ENCODE measurements at regions not wholly inside any gene's neighbourhood (a gene's known extent, or its start where the extent isn't known, plus 50 kb on each side); places are given as distances from the start of the nearest gene placed in this dataset.

DNA sequence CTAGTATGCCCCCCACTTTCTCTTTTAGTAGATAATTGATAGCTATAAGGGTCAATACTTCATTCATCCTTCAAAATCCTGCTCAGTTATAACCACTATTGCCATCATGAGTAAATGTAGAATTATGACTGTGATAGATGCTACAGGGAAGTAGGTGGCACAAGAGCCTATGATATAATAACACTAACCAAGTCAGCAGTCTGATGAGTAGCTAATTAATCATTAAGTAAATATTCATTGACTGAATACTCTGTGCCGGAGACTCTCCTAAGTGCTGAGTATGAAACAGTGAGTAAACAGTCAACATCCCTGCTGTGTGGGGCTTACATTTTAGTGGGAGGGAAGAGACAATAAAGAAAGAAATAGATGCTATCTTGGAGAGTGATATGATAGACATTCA, 430.3 kb upstream of the ZNF462 start (continued):
- TF ChIP-seq GABPA (IDR thresholded peaks at IDR 0.05 in 1 of 2, conservative IDR thresholded peaks at IDR 0.05 in 1 of 2) = no peak
- TF ChIP-seq NR2F2 (IDR thresholded peaks at IDR 0.05) = no peak
- no peak for TF ChIP-seq EGR1 (IDR thresholded peaks at IDR 0.05; ENCODE audit: low read depth in 2 of 2)

DNA sequence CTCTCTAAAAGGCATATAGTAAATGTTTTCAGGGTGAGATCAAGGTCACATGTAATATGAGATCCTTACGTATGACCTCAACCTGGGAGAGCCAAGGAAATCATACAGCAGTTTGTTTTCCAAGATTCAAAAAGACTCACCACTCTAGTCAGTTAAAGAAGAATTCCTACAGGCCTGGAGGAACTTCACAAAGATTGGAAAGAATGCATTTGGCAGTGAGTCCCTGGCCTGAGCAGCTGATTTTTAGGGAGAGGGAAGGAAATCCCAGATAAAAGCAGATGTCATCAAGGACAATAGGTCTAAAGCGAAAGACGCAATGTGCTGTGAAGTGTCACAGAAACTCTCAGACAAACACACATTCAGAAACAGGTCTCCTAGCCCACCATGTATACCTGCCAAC, 424.0 kb upstream of the ZNF462 start:
- H3K4me3 ChIP-seq (ENCODE audit: low read depth in 1 of 3, low read length in 3 of 3) = no peak overlapping the region
- TF ChIP-seq, protein P1, sequence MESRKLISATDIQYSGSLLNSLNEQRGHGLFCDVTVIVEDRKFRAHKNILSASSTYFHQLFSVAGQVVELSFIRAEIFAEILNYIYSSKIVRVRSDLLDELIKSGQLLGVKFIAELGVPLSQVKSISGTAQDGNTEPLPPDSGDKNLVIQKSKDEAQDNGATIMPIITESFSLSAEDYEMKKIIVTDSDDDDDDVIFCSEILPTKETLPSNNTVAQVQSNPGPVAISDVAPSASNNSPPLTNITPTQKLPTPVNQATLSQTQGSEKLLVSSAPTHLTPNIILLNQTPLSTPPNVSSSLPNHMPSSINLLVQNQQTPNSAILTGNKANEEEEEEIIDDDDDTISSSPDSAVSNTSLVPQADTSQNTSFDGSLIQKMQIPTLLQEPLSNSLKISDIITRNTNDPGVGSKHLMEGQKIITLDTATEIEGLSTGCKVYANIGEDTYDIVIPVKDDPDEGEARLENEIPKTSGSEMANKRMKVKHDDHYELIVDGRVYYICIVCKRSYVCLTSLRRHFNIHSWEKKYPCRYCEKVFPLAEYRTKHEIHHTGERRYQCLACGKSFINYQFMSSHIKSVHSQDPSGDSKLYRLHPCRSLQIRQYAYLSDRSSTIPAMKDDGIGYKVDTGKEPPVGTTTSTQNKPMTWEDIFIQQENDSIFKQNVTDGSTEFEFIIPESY (IDR thresholded peaks at IDR 0.05) = no peak
- TF ChIP-seq RAD21 (IDR thresholded peaks at IDR 0.05) = peak in 1 of 2 donors; percentile 32
- no peak for TF ChIP-seq TAF1 (conservative IDR thresholded peaks at IDR 0.05)
- peak; percentile 79 for TF ChIP-seq NR2F2 (IDR thresholded peaks at IDR 0.05)
- TF ChIP-seq, protein P2, sequence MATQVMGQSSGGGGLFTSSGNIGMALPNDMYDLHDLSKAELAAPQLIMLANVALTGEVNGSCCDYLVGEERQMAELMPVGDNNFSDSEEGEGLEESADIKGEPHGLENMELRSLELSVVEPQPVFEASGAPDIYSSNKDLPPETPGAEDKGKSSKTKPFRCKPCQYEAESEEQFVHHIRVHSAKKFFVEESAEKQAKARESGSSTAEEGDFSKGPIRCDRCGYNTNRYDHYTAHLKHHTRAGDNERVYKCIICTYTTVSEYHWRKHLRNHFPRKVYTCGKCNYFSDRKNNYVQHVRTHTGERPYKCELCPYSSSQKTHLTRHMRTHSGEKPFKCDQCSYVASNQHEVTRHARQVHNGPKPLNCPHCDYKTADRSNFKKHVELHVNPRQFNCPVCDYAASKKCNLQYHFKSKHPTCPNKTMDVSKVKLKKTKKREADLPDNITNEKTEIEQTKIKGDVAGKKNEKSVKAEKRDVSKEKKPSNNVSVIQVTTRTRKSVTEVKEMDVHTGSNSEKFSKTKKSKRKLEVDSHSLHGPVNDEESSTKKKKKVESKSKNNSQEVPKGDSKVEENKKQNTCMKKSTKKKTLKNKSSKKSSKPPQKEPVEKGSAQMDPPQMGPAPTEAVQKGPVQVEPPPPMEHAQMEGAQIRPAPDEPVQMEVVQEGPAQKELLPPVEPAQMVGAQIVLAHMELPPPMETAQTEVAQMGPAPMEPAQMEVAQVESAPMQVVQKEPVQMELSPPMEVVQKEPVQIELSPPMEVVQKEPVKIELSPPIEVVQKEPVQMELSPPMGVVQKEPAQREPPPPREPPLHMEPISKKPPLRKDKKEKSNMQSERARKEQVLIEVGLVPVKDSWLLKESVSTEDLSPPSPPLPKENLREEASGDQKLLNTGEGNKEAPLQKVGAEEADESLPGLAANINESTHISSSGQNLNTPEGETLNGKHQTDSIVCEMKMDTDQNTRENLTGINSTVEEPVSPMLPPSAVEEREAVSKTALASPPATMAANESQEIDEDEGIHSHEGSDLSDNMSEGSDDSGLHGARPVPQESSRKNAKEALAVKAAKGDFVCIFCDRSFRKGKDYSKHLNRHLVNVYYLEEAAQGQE (IDR thresholded peaks at IDR 0.05) = no peak
- no peak for TF ChIP-seq JUND (IDR thresholded peaks at IDR 0.05)
- TF ChIP-seq SP1 (IDR thresholded peaks at IDR 0.05) = no peak
- peaks cover 0 to 2% (median 0%) of the 10 kb centered on the region in 4 donors for H3K4me1 ChIP-seq (ENCODE audit: control insufficient read depth in 4 of 4, insufficient read depth in 4 of 4, low read length in 3 of 4)
- no peak overlapping the region for H3K27ac ChIP-seq (ENCODE audit: low read depth in 1 of 2, low read length in 2 of 2)
- no peak for DNase-seq (ENCODE audit: low spot score)
- WGBS = 78% methylated on average over 3 of the region's 3 CpGs
- no peaks in the 10 kb centered on the region for H3K36me3 ChIP-seq (ENCODE audit: control insufficient read depth in 4 of 4, insufficient read depth in 3 of 4, low read depth in 1 of 4, low read length in 3 of 4)
- peaks cover 0 to 3% (median 0%) of the 10 kb centered on the region in 4 donors for H3K9me3 ChIP-seq (ENCODE audit: control insufficient read depth in 4 of 4, low read length in 3 of 4)
- no peaks in the 10 kb centered on the region for H3K27me3 ChIP-seq (ENCODE audit: control insufficient read depth in 4 of 4, insufficient read depth in 4 of 4, low read length in 3 of 4)
- H3K9ac ChIP-seq (ENCODE audit: low read depth in 1 of 2, low read length in 2 of 2) = no peak overlapping the region

DNA sequence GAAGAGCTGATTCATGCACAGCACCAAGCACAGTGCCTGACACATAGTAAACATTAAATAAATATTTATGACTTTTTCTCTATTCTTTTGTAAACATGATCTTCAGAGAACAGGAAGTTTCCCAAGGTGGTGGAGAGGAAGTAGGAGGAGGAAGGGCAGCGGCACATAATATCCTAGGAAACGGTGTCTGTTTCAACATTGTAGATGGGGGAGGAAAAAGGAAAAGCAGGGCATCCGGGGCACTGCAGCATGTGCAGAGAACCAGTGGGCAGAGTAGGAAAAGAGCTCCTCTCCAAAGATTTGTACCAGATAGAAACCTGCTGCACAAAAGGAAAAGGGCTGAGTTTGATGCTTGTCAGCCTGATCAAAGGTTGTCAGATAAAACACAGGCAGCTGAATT, 421.7 kb upstream of the ZNF462 start:
- WGBS = 75% methylated on average over 3 of the region's 3 CpGs
- Histone ChIP-seq H3K9ac (ENCODE audit: low read depth in 1 of 2, low read length in 2 of 2) (no peak overlapping the region), H3K27me3 (ENCODE audit: control insufficient read depth in 4 of 4, insufficient read depth in 4 of 4, low read length in 3 of 4) (no peaks in the 10 kb centered on the region), H3K9me3 (ENCODE audit: control insufficient read depth in 4 of 4, low read length in 3 of 4) (peaks cover 0 to 3% (median 0%) of the 10 kb centered on the region in 4 donors), H3K4me3 (ENCODE audit: low read depth in 1 of 3, low read length in 3 of 3) (no peak overlapping the region), H3K4me1 (ENCODE audit: control insufficient read depth in 4 of 4, insufficient read depth in 4 of 4, low read length in 3 of 4) (peaks cover 0 to 2% (median 0%) of the 10 kb centered on the region in 4 donors), H3K27ac (ENCODE audit: low read depth in 1 of 2, low read length in 2 of 2) (no peak overlapping the region), H3K36me3 (ENCODE audit: control insufficient read depth in 4 of 4, insufficient read depth in 3 of 4, low read depth in 1 of 4, low read length in 3 of 4) (no peaks in the 10 kb centered on the region)
- no peak for TF ChIP-seq SP1 (IDR thresholded peaks at IDR 0.05)
- no peak for TF ChIP-seq JUND (IDR thresholded peaks at IDR 0.05)
- TF ChIP-seq, protein P3, sequence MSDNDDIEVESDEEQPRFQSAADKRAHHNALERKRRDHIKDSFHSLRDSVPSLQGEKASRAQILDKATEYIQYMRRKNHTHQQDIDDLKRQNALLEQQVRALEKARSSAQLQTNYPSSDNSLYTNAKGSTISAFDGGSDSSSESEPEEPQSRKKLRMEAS (IDR thresholded peaks at IDR 0.05) = no peak
- TF ChIP-seq, protein P4, sequence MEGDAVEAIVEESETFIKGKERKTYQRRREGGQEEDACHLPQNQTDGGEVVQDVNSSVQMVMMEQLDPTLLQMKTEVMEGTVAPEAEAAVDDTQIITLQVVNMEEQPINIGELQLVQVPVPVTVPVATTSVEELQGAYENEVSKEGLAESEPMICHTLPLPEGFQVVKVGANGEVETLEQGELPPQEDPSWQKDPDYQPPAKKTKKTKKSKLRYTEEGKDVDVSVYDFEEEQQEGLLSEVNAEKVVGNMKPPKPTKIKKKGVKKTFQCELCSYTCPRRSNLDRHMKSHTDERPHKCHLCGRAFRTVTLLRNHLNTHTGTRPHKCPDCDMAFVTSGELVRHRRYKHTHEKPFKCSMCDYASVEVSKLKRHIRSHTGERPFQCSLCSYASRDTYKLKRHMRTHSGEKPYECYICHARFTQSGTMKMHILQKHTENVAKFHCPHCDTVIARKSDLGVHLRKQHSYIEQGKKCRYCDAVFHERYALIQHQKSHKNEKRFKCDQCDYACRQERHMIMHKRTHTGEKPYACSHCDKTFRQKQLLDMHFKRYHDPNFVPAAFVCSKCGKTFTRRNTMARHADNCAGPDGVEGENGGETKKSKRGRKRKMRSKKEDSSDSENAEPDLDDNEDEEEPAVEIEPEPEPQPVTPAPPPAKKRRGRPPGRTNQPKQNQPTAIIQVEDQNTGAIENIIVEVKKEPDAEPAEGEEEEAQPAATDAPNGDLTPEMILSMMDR (IDR thresholded peaks at IDR 0.05; ENCODE audit: low read depth, low read length, missing input control) = no peak
- TF ChIP-seq GABPA (IDR thresholded peaks at IDR 0.05 in 1 of 2, conservative IDR thresholded peaks at IDR 0.05 in 1 of 2) = no peak
- no peak for TF ChIP-seq EGR1 (IDR thresholded peaks at IDR 0.05; ENCODE audit: low read depth in 2 of 2)
- TF ChIP-seq RAD21 (IDR thresholded peaks at IDR 0.05) = no peak
- TF ChIP-seq HNF4A (conservative IDR thresholded peaks at IDR 0.05) = no peak
- TF ChIP-seq NR2F2 (IDR thresholded peaks at IDR 0.05) = no peak
- no peak for TF ChIP-seq FOXA1 (IDR thresholded peaks at IDR 0.05)
- no peak for TF ChIP-seq RXRA (IDR thresholded peaks at IDR 0.05)
- TF ChIP-seq YY1 (IDR thresholded peaks at IDR 0.05) = no peak
- TF ChIP-seq, protein P5, sequence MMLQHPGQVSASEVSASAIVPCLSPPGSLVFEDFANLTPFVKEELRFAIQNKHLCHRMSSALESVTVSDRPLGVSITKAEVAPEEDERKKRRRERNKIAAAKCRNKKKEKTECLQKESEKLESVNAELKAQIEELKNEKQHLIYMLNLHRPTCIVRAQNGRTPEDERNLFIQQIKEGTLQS (IDR thresholded peaks at IDR 0.05) = no peak
- TF ChIP-seq FOXA2 (IDR thresholded peaks at IDR 0.05) = no peak
- DNase-seq (ENCODE audit: low spot score) = no peak

All from liver (tissue), 8 donors.